Progenitor cell of endocrine pancreas (in vitro differentiated cells): ENCODE measurements at regions not wholly inside any gene's neighbourhood (a gene's known extent, or its start where the extent isn't known, plus 50 kb on each side); places are given as distances from the start of the nearest gene placed in this dataset.

Experiments used
- DNase-seq: peaks from one replicate; pipeline ENCODE4 v3.0.0; 2021; ENCODE audit warnings: low spot score; ENCODE audit not compliant: unreplicated experiment
- H3K27ac Mint-ChIP-seq: 2 replicates; pipeline ENCODE4 v1.8.0; 2021; ENCODE audit warnings: mild to moderate bottlenecking, moderate library complexity, mixed read lengths
- H3K27me3 Mint-ChIP-seq: 2 replicates; pipeline ENCODE4 v1.8.0; 2021; ENCODE audit warnings: mixed read lengths
- H3K36me3 Mint-ChIP-seq: 2 replicates; pipeline ENCODE4 v1.8.0; 2022; ENCODE audit warnings: mixed read lengths; ENCODE audit not compliant: insufficient read depth
- H3K4me1 Mint-ChIP-seq: 2 replicates; pipeline ENCODE4 v1.8.0; 2021; ENCODE audit warnings: low read depth, mixed read lengths
- H3K4me3 Mint-ChIP-seq: 2 replicates; pipeline ENCODE4 v1.8.0; 2021; ENCODE audit warnings: low read depth, mild to moderate bottlenecking, moderate library complexity, mixed read lengths
- H3K9me3 Mint-ChIP-seq: 2 replicates; pipeline ENCODE4 v1.8.0; 2021; ENCODE audit warnings: low read depth, mixed read lengths
- CTCF ChIP-seq: fragments of 200-600 bp; sonication (generic); IDR thresholded peaks from one replicate; pipeline ENCODE4 v1.5.0; 2021; ENCODE audit warnings: antibody characterized with exemption, mild to moderate bottlenecking; ENCODE audit not compliant: unreplicated experiment

GRCh38 chr5:6180231-6180872 lies 198.0 kb downstream of the MED10 start:
- no peak for DNase-seq
- Mint-ChIP-seq H3K27me3 (peaks cover 30% of the 10 kb centered on the region), H3K4me1 (no peaks in the 10 kb centered on the region), H3K9me3 (no peaks in the 10 kb centered on the region), H3K27ac (no peak overlapping the region), H3K36me3 (no peaks in the 10 kb centered on the region), H3K4me3 (no peak overlapping the region)
- TF ChIP-seq CTCF, result no peak

GRCh38 chr5:6178846-6179532 lies 199.4 kb downstream of the MED10 start:
- Mint-ChIP-seq H3K4me1 (no peaks in the 10 kb centered on the region), H3K27me3 (peaks cover 34% of the 10 kb centered on the region), H3K36me3 (no peaks in the 10 kb centered on the region), H3K4me3 (no peak overlapping the region), H3K27ac (no peak overlapping the region), H3K9me3 (no peaks in the 10 kb centered on the region)
- no peak for TF ChIP-seq CTCF
- DNase-seq, result no peak

- no peaks in the 10 kb centered on the region for H3K36me3 Mint-ChIP-seq
- TF ChIP-seq CTCF, result no peak
- no peak overlapping the region for H3K27ac Mint-ChIP-seq
- peaks cover 34% of the 10 kb centered on the region for H3K27me3 Mint-ChIP-seq
- H3K9me3 Mint-ChIP-seq, result no peaks in the 10 kb centered on the region
- no peaks in the 10 kb centered on the region for H3K4me1 Mint-ChIP-seq
- no peak for DNase-seq
- H3K4me3 Mint-ChIP-seq, result no peak overlapping the region
Measured at GRCh38 chr5:6177926-6178325, 200.4 kb downstream of the MED10 start.

- TF ChIP-seq CTCF, result no peak
- H3K9me3 Mint-ChIP-seq, result no peaks in the 10 kb centered on the region
- no peaks in the 10 kb centered on the region for H3K36me3 Mint-ChIP-seq
- no peak for DNase-seq
- H3K4me3 Mint-ChIP-seq, result no peak overlapping the region
- no peaks in the 10 kb centered on the region for H3K4me1 Mint-ChIP-seq
- peaks cover 30% of the 10 kb centered on the region for H3K27me3 Mint-ChIP-seq
- H3K27ac Mint-ChIP-seq, result no peak overlapping the region
Measured at GRCh38 chr5:6176102-6176693, 202.1 kb downstream of the MED10 start.

- Mint-ChIP-seq H3K4me3 (no peak overlapping the region), H3K27ac (no peak overlapping the region), H3K27me3 (peaks cover 27% of the 10 kb centered on the region), H3K9me3 (no peaks in the 10 kb centered on the region), H3K36me3 (no peaks in the 10 kb centered on the region), H3K4me1 (peaks cover 5% of the 10 kb centered on the region)
- no peak for TF ChIP-seq CTCF
- DNase-seq, result no peak
Measured at GRCh38 chr5:6175172-6175854, 203.0 kb downstream of the MED10 start.
